HL-60/S4 treated with retinoic acid at 250 ng/mL for 4 days and 3 days (cell line): ENCODE measurements at regions not wholly inside any gene's neighbourhood (a gene's known extent, or its start where the extent isn't known, plus 50 kb on each side); places are given as distances from the start of the nearest gene placed in this dataset.
"Not testable (repeated sequence)": the region's sequence is repeated elsewhere in the genome, so short reads cannot be mapped to it uniquely, and the experiment has no call there.

ENCODE experiments used
- in situ Hi-C: fragments of 300-500 bp; cut with MboI; formaldehyde crosslinking; loops from 2 replicates; pipeline ENCODE4 v1.7.0; 2022; ENCODE audit warnings: low sequenced_read_pairs

GRCh38 chr1:185647597-185648267, 86.5 kb upstream of the HMCN1 start:
- in situ Hi-C loops: not testable (repeated sequence)

DNA sequence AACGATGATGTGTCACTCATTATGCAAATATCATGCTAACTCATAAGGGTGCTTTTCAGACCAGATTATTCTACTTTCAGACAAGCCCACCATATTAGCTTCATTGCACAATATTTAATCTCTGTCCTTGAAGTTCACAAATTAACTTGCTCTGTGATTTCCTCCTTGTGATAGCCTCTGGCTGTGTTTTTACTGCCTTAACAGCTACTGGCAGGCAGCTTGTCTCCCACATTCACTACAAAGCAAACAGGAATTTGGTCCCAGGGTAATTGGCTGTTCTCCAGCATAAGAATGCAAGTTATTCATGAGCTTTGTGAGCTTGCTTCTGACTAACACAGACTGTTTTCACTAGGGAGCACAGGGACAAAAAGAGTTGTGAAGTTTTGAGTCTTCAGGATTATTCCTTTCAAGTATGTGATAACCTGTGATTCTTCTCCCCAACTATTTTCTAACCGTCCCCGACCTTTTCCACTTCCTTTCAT, 87.9 kb upstream of the HMCN1 start:
- in situ Hi-C loops: no loop called here

- in situ Hi-C loops: no loop called here
Measured at GRCh38 chr1:185645686-185646085, 88.5 kb upstream of the HMCN1 start.

GRCh38 chr1:185645162-185645640, 89.0 kb upstream of the HMCN1 start:
- in situ Hi-C loops: no loop called here

DNA sequence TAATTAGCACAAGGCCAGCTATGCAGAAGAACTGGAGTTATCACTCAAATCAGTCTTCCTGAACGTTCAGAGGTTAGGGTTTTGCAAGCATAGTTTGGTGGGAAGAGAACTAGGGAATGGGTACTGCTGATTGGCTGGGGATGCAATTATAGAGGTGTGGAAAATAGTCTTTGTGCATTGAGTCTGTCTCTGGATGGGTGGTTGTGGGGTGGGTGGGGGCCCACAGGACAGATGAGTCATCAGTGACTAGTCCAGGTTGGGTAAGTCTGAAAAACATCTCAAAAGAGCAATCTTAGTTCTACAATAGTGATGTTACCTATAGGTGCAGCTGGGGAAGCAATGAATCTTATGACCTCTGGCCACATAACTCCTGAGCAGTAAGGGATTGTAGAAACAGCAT, 89.7 kb upstream of the HMCN1 start:
- in situ Hi-C loops: no loop called here

DNA sequence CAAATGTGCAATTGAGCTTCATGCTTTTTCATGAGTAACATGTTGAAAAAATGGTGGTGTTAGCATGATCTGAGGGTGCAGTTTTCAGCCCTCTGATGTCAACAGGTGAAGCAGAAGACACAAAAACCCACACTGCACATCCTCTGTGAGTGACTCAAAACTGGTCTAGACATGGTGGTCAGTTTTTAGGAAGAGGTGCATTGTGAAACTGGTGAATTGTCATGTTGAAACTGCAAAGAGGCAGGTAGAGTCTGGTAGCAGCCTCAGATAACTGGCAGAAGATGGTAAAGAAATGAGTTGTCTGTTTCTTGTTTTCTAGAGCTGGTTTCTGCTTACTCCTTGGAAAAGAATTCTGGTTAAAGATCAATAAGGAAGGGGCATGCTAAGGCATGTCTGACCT, 97.3 kb upstream of the HMCN1 start:
- in situ Hi-C loops: no loop called here

GRCh38 chr1:185634704-185635103, 99.5 kb upstream of the HMCN1 start:
- in situ Hi-C loops: no loop called here

- in situ Hi-C loops: no loop called here
Measured at GRCh38 chr1:185632659-185633423, 101.3 kb upstream of the HMCN1 start.

GRCh38 chr1:185631843-185632242, 102.3 kb upstream of the HMCN1 start:
- in situ Hi-C loops: no loop called here

GRCh38 chr1:185627761-185628501, 106.3 kb upstream of the HMCN1 start:
- in situ Hi-C loops: no loop called here

DNA sequence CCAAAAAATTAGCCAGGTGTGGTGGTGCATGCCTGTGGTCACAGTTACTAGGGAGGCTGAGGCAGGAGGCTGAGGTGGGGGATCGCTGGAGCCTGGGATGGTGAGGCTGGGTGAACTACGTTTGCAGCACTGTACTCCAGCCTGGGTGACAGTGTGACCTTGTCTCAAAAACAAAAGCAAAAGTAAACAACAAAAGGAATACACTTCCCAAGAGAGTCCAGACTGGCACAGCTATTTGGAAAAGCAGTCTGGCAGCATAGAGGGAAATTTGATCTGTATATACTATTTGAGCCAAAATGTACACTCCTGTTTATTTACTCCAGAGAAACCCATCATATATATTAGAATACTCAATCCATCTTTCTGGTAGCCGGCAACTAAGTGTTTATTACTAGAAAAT, 107.0 kb upstream of the HMCN1 start:
- in situ Hi-C loops: no loop called here

DNA sequence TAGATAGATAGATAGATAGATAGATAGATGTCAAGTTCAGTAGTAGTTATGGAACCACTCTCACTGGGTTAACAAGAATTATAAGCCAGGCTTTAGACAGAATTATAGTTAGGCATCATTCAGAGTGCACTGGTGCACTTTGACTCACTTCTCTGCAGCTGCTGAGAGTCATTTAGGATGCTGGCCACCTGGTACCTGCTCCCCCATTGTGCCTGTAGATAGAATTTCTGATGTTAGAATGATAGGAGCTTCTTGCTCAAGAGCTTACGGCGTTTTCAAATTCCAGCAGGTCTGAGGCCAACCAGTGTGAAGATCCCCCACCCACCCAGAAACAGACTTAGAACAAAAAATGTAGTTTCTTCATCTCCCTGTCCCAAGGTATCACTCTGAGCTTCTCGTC, 107.8 kb upstream of the HMCN1 start:
- in situ Hi-C loops: no loop called here

GRCh38 chr1:185610954-185611353, 123.2 kb upstream of the HMCN1 start:
- in situ Hi-C loops: no loop called here

GRCh38 chr1:185608177-185608576, 126.0 kb upstream of the HMCN1 start:
- in situ Hi-C loops: no loop called here

DNA sequence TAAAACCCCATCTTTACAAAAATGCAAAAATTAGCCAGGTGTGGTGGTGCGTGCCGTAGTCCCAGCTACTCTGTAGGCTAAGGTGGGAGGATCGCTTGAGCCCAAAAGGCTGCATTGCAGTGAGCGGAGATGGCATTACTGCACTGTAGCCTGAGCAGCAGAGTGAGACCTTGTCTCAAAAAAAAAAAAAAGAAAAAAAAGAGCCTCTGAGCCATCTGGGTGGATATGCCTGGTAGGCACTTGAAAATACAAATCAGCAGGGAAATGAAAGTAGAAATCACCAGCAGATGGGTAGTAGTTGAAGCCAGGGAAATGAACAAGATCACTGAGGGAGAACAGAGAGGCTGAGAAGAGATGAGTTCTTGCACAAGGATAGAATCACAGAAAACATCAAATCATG, 131.0 kb upstream of the HMCN1 start:
- in situ Hi-C loops: no loop called here

GRCh38 chr1:185601189-185601588, 133.0 kb upstream of the HMCN1 start:
- in situ Hi-C loops: no loop called here

DNA sequence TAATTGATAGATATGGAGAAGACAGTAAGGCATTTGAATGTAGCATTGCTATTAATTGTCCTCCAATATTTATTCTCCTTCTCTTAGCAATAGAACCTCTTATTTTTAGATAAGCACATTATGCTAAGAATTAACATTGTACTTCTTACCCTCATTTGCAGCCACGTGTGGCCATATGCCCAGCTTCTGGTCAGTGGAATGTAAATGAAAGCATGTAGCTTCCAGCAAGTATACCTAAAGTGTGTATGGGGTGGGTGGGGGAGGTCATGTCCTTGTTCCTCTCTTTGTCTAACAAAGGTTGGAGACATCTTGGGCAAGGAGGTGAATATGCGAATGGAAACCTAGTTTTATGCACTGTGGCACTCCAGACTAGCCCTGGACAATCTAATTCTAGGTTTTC, 133.6 kb upstream of the HMCN1 start:
- in situ Hi-C loops: no loop called here

- in situ Hi-C loops: no loop called here
Measured at GRCh38 chr1:185598332-185598731, 135.9 kb upstream of the HMCN1 start.

DNA sequence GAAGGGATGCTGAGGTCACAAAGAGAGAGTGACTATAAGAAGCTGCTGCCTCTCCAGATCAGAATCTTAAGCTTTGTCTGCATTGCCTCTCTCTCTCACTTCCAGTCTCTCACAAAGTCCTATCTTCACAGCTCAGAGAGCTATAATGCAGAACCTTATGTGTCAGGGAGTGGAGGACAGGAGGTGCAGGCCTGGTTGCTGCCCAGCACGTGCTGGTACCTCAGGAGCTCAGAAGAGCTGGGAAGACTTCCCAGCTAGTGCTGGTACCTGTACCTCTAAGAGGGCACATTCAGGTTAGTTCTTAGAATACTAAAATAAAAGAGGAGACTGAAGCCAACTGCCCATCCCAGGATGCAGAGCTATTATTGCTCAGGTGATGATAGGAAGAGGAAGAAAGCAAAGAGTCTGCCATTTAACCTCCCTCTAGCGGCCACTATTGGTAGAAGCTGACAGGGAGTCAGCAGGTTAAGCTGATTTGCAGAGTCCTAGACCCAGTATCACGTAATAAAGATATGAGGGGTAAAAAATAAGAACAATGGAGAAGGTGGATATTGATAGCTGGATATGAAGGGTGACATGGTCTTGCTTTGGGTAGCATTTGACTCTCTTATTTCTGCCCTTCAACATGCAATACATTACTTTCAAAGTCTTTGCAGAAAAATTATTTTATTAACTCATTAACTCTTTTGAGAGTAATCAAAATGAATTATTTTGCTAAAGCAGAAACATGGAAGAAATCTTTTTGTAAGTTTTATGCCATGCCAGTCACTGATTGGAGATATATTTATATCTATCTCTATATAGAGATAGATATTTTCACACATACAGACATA, 138.1 kb upstream of the HMCN1 start:
- in situ Hi-C loops: no loop called here

GRCh38 chr1:185594786-185595410, 139.3 kb upstream of the HMCN1 start:
- in situ Hi-C loops: no loop called here
